Left lung (tissue), 4 donors: ENCODE measurements at regions not wholly inside any gene's neighbourhood (a gene's known extent, or its start where the extent isn't known, plus 50 kb on each side); places are given as distances from the start of the nearest gene placed in this dataset.

Source experiments
- ATAC-seq: fragments of 200-7000 bp; cut with Tn5 transposase; one replicate; pipeline ENCODE4 v1.9.1; 2020; ENCODE audit warnings: moderate library complexity
- DNase-seq, 4 donors: peaks; one replicate each; pipeline ENCODE4 v3.0.0-alpha.2; 2013 to 2020
- H3K27ac ChIP-seq, 2 donors: fragments of 200-600 bp; sonication (generic) in 1 of 2; one replicate each; pipeline versions ENCODE4 v1.5.0 to v1.8.0; 2020 to 2021
- H3K27me3 ChIP-seq, 2 donors: fragments of 200-600 bp; sonication (generic) in 1 of 2; one replicate each; pipeline versions ENCODE4 v1.5.0 to v1.8.0; 2020 to 2021
- H3K36me3 ChIP-seq, 2 donors: fragments of 200-600 bp; sonication (generic) in 1 of 2; one replicate each; pipeline versions ENCODE4 v1.5.0 to v1.8.0; 2020 to 2021
- H3K4me1 ChIP-seq, 2 donors: fragments of 200-600 bp; one replicate each; pipeline ENCODE4 v1.8.0; 2021
- H3K4me3 ChIP-seq, 2 donors: fragments of 200-600 bp; sonication (generic) in 1 of 2; one replicate each; pipeline versions ENCODE4 v1.5.0 to v1.8.0; 2020 to 2021; ENCODE audit warnings: mild to moderate bottlenecking in 1 of 2
- H3K9me3 ChIP-seq, 2 donors: fragments of 200-600 bp; sonication (generic) in 1 of 2; one replicate each; pipeline versions ENCODE4 v1.5.0 to v1.8.0; 2020 to 2021
- intact Hi-C, 2 donors: fragments of 100-400 bp; cut with DNase I; formaldehyde crosslinking; loops; one replicate each; pipeline versions ENCODE4 v1.11.2 to v1.14.2; 2022
- TF ChIP-seq, protein P1 (sequence below), 2 donors: fragments of 200-600 bp; sonication (generic) in 1 of 2; IDR thresholded peaks; one replicate each; pipeline versions ENCODE4 v1.5.0 to v1.8.0; 2021; ENCODE audit warnings: antibody characterized with exemption in 2 of 2
- donor health status: DM: no; HTN: yes; CAD: no.
- donor health status: DM: no; HTN: no; CAD: no.

DNA sequence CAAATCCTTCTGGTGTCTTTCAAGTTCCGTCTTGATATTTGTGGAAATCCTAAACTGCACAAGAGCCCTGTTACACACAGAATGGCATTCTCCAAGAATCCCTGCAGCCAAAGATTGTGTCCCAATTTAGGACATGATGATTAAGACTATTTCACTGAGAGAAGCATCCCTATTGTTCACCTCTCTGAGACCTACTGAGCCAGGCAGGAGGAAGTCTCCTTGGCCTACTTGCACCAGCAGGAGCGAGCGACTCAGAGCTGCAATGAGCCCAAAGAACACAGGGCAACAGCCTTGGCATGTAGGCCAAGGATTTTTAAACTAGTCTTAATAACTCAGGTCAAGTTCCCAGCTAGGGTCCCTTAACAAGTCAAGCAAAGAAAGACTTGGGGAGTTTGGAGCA, 79.4 kb upstream of the RUNX1 start:
- no peaks in the 10 kb centered on the region for H3K4me1 ChIP-seq
- no peak overlapping the region for H3K27ac ChIP-seq
- intact Hi-C loops = no loop called here
- TF ChIP-seq, protein P1, sequence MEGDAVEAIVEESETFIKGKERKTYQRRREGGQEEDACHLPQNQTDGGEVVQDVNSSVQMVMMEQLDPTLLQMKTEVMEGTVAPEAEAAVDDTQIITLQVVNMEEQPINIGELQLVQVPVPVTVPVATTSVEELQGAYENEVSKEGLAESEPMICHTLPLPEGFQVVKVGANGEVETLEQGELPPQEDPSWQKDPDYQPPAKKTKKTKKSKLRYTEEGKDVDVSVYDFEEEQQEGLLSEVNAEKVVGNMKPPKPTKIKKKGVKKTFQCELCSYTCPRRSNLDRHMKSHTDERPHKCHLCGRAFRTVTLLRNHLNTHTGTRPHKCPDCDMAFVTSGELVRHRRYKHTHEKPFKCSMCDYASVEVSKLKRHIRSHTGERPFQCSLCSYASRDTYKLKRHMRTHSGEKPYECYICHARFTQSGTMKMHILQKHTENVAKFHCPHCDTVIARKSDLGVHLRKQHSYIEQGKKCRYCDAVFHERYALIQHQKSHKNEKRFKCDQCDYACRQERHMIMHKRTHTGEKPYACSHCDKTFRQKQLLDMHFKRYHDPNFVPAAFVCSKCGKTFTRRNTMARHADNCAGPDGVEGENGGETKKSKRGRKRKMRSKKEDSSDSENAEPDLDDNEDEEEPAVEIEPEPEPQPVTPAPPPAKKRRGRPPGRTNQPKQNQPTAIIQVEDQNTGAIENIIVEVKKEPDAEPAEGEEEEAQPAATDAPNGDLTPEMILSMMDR (IDR thresholded peaks at IDR 0.05) = no peak
- no peak overlapping the region for H3K4me3 ChIP-seq
- peaks cover 0 to 3% of the 10 kb centered on the region in 2 donors for H3K9me3 ChIP-seq
- no peaks in the 10 kb centered on the region for H3K36me3 ChIP-seq
- DNase-seq (no peak), ATAC-seq (no peak)
- no peaks in the 10 kb centered on the region for H3K27me3 ChIP-seq

DNA sequence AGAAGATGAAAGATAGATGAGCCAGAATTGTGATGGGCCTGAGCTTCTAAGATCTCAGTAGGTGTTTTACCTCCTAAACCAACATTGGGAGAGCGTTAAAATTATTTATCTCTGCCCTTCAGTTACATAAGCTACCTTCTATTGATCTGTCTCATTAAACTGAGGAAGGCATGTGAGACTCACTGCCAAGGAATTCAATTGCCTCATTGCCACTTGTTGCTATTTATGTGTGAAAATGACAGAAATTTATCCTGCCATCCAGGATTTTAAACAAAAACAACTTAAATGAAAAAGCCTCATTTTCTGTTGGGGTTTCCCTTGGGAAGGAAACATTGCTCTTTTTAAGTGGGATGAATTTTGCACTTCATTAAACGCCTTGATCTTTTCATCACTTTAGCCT, 78.7 kb upstream of the RUNX1 start:
- TF ChIP-seq, protein P1 (IDR thresholded peaks at IDR 0.05) = no peak
- DNase-seq (no peak), ATAC-seq (no peak)
- no peak overlapping the region for H3K27ac ChIP-seq
- intact Hi-C loops = no loop called here
- no peaks in the 10 kb centered on the region for H3K27me3 ChIP-seq
- no peaks in the 10 kb centered on the region for H3K4me1 ChIP-seq
- no peak overlapping the region for H3K4me3 ChIP-seq
- H3K36me3 ChIP-seq = no peaks in the 10 kb centered on the region
- peaks cover 0 to 3% of the 10 kb centered on the region in 2 donors for H3K9me3 ChIP-seq

DNA sequence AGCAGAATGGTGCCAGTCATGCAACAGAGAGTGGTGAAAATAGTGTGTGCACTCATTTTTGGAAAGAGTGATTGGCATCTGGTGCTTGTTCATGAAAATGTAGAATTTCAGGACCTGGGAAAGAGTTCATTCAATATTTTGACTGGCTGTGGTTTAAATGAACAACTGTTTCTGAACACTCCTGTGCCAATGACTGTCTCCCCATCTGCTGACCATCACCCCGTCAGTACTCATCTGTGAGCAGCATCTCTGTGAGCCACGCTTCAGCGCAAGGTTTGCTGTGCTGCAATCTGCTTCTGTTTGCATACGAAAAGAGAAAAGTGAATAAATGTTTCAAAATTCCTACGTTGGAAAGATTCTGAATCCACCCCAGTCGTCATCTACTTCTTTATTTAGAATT, 77.9 kb upstream of the RUNX1 start:
- DNase-seq (no peak), ATAC-seq (no peak)
- Histone ChIP-seq H3K27me3 (no peaks in the 10 kb centered on the region), H3K36me3 (no peaks in the 10 kb centered on the region), H3K4me1 (no peaks in the 10 kb centered on the region), H3K4me3 (no peak overlapping the region), H3K27ac (no peak overlapping the region), H3K9me3 (peaks cover 0 to 3% of the 10 kb centered on the region in 2 donors)
- TF ChIP-seq, protein P1 (IDR thresholded peaks at IDR 0.05) = no peak
- intact Hi-C loops = no loop called here

DNA sequence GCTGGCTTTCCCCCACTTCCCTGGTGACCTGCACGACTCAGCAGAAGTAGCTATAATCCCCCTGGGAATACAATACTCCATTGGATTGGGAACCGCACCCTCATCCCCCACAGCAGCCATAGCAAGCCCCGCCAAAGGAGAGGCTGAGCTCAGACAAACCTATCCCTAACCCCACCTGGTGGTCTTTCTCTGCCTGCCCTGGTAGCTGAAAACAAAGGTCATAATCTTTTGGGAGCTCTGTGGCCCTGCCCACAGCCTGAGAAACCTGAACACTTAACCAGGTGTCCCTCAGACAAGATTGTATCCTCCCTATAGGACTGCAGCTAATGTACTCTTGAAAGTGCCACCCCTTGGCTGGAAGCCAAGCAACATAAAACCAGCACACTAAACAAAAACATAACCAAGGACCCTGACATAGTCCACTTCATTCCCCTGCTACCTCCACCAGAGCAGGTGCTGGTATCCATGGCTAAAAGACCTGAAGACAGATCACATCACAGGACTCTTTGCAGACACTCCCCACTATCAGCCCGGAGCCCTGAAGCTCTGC, 71.6 kb upstream of the RUNX1 start:
- Histone ChIP-seq H3K9me3 (peaks cover 0 to 3% of the 10 kb centered on the region in 2 donors), H3K4me3 (no peak overlapping the region), H3K36me3 (no peaks in the 10 kb centered on the region), H3K27ac (no peak overlapping the region), H3K4me1 (no peaks in the 10 kb centered on the region), H3K27me3 (no peaks in the 10 kb centered on the region)
- DNase-seq (no peak), ATAC-seq (no peak)
- TF ChIP-seq, protein P1 (IDR thresholded peaks at IDR 0.05) = no peak
- intact Hi-C loops = no loop called here

DNA sequence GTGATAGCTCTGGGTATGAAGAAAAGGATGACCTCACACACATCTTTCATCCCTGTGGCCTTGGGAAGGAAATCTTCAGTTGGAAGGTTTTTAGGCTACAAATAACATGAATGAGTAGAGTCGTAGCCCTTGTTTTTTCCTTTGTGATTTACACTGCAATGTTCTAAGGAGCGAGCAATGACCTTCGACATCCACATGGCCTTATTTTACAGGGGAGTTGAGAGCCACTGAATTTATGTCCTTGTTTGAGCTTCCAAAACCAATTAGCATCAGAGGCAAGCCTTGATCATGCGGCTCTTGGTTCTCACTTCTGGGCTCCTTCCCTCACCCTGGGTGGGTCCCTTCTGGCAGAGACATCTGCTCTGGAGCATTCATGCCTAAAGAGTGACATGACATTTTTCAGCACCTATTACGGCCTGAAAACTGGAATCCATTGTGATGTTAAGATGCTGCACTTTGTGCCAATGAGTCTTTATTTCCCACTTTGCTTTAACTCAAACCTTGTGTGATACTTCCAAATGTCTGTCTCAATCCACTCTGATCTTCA, 70.5 kb upstream of the RUNX1 start:
- H3K36me3 ChIP-seq = no peaks in the 10 kb centered on the region
- no peaks in the 10 kb centered on the region for H3K4me1 ChIP-seq
- intact Hi-C loops = no loop called here
- TF ChIP-seq, protein P1 (IDR thresholded peaks at IDR 0.05) = no peak
- H3K4me3 ChIP-seq = no peak overlapping the region
- ATAC-seq (no peak), DNase-seq (no peak)
- no peaks in the 10 kb centered on the region for H3K27me3 ChIP-seq
- H3K27ac ChIP-seq = no peak overlapping the region
- no peaks in the 10 kb centered on the region for H3K9me3 ChIP-seq
